ENCODE measurements at regions not wholly inside any gene's neighbourhood (a gene's known extent, or its start where the extent isn't known, plus 50 kb on each side); places are given as distances from the start of the nearest gene placed in this dataset.

- DNase-seq (ENCODE audit: extremely low read depth in 1 of 2, low read depth in 1 of 2) = no peak
Observed at GRCh38 chr10:111200505-111201186, 123.8 kb downstream of the ADRA2A start.

- DNase-seq (ENCODE audit: extremely low read depth in 1 of 2, low read depth in 1 of 2) = no peak
Observed at GRCh38 chr10:111203615-111204014, 126.8 kb downstream of the ADRA2A start.

- no peak for DNase-seq (ENCODE audit: extremely low read depth in 1 of 2, low read depth in 1 of 2)
Observed at GRCh38 chr10:111204838-111205237, 128.0 kb downstream of the ADRA2A start.

GRCh38 chr10:111206521-111206920 lies 129.7 kb downstream of the ADRA2A start:
- DNase-seq (ENCODE audit: extremely low read depth in 1 of 2, low read depth in 1 of 2) = no peak

- no peak for DNase-seq (ENCODE audit: extremely low read depth in 1 of 2, low read depth in 1 of 2)
Observed at GRCh38 chr10:111207500-111207899, 130.7 kb downstream of the ADRA2A start.

- DNase-seq (ENCODE audit: extremely low read depth in 1 of 2, low read depth in 1 of 2) = no peak
Observed at GRCh38 chr10:111208951-111209350, 132.1 kb downstream of the ADRA2A start.

GRCh38 chr10:111209692-111210091 lies 132.9 kb downstream of the ADRA2A start:
- no peak for DNase-seq (ENCODE audit: extremely low read depth in 1 of 2, low read depth in 1 of 2)

GRCh38 chr10:111211241-111211640 lies 134.4 kb downstream of the ADRA2A start:
- DNase-seq (ENCODE audit: extremely low read depth in 1 of 2, low read depth in 1 of 2) = no peak

- no peak for DNase-seq (ENCODE audit: extremely low read depth in 1 of 2, low read depth in 1 of 2)
Observed at GRCh38 chr10:111211706-111212105, 134.9 kb downstream of the ADRA2A start.

- no peak for DNase-seq (ENCODE audit: extremely low read depth in 1 of 2, low read depth in 1 of 2)
Observed at GRCh38 chr10:111221682-111222480, 145.1 kb downstream of the ADRA2A start.

GRCh38 chr10:111222961-111223360 lies 146.1 kb downstream of the ADRA2A start:
- DNase-seq (ENCODE audit: extremely low read depth in 1 of 2, low read depth in 1 of 2) = no peak

- DNase-seq (ENCODE audit: extremely low read depth in 1 of 2, low read depth in 1 of 2) = no peak
Observed at GRCh38 chr10:111231779-111232178, 154.9 kb downstream of the ADRA2A start.

GRCh38 chr10:111233439-111233838 lies 156.6 kb downstream of the ADRA2A start:
- DNase-seq (ENCODE audit: extremely low read depth in 1 of 2, low read depth in 1 of 2) = no peak

- DNase-seq (ENCODE audit: extremely low read depth in 1 of 2, low read depth in 1 of 2) = no peak
Observed at GRCh38 chr10:111234234-111234913, 157.5 kb downstream of the ADRA2A start.

- DNase-seq (ENCODE audit: extremely low read depth in 1 of 2, low read depth in 1 of 2) = no peak
Observed at GRCh38 chr10:111234914-111235302, 158.1 kb downstream of the ADRA2A start.

- DNase-seq (ENCODE audit: extremely low read depth in 1 of 2, low read depth in 1 of 2) = no peak
Observed at GRCh38 chr10:111240348-111240747, 163.5 kb downstream of the ADRA2A start.

- no peak for DNase-seq (ENCODE audit: extremely low read depth in 1 of 2, low read depth in 1 of 2)
Observed at GRCh38 chr10:111243126-111243525, 166.3 kb downstream of the ADRA2A start.

- DNase-seq (ENCODE audit: extremely low read depth in 1 of 2, low read depth in 1 of 2) = no peak
Observed at GRCh38 chr10:111246136-111246535, 169.3 kb downstream of the ADRA2A start.

GRCh38 chr10:111246814-111247452 lies 170.1 kb downstream of the ADRA2A start:
- no peak for DNase-seq (ENCODE audit: extremely low read depth in 1 of 2, low read depth in 1 of 2)

- no peak for DNase-seq (ENCODE audit: extremely low read depth in 1 of 2, low read depth in 1 of 2)
Observed at GRCh38 chr10:111247781-111248389, 171.1 kb downstream of the ADRA2A start.

- DNase-seq (ENCODE audit: extremely low read depth in 1 of 2, low read depth in 1 of 2) = no peak
Observed at GRCh38 chr10:111249925-111250324, 173.1 kb downstream of the ADRA2A start.

All from activated CD8-positive, alpha-beta memory T cell treated with anti-CD3 and anti-CD28 coated beads for 1 hour (primary cell).